Sigmoid colon (tissue), 4 donors: ENCODE measurements at regions not wholly inside any gene's neighbourhood (a gene's known extent, or its start where the extent isn't known, plus 50 kb on each side); places are given as distances from the start of the nearest gene placed in this dataset.

Source experiments
- EP300 ChIP-seq, 4 donors: sonication (generic); formaldehyde crosslinking; IDR thresholded peaks; one replicate each; pipeline ENCODE4 v1.6.1; 2017; ENCODE audit warnings: antibody characterized with exemption in 4 of 4
- POLR2A ChIP-seq, 2 donors: fragments of 450-650 bp; IDR thresholded peaks; one replicate each; pipeline ENCODE4 v1.6.1; 2016; ENCODE audit warnings: antibody characterized with exemption in 2 of 2, mild to moderate bottlenecking in 2 of 2, moderate library complexity in 2 of 2
- POLR2AphosphoS5 ChIP-seq, 4 donors: sonication (generic); formaldehyde crosslinking; IDR thresholded peaks; one replicate each; pipeline ENCODE4 v1.6.1; 2017; ENCODE audit warnings: antibody characterized with exemption in 4 of 4
- TF ChIP-seq, protein P1 (sequence below), 4 experiments: fragments of 450-650 bp in 3 of 4; fragments of 200-600 bp in 1 of 4; IDR thresholded peaks; one replicate each; pipeline ENCODE4 v1.5.1; 2016 to 2019; ENCODE audit warnings: antibody characterized with exemption in 4 of 4, mild to moderate bottlenecking in 3 of 4, moderate library complexity in 2 of 4

DNA sequence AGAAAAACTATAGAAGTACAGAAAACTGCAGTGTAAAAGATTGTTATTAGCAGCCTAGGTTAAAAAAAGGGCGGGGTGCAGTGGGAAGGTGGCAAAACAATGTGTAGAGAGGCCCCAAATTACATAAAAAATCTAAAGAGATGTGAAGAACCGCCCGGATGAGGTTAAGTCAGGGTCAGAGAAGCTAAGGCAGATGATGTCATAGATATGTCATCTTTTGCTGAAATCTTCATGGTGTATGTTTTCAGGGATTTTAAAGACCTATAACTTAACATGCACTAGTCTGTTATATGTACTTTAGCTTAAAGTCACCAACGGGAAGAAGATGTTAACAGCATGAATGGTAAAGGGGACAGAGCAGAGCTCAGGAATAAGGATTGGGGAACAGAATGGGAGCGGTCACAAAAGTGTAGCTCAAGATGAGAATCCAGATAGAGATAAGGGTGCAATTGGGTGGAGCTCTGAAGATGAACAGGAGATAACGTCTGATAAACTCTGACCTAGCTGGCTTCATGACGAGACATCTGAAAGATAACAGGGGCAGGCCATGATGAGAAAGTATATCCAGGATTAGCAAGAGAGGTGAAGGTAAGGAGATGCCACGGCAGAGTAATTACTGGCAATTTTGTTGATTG, 83.4 kb downstream of the TFAP2A start:
- TF ChIP-seq, protein P1, sequence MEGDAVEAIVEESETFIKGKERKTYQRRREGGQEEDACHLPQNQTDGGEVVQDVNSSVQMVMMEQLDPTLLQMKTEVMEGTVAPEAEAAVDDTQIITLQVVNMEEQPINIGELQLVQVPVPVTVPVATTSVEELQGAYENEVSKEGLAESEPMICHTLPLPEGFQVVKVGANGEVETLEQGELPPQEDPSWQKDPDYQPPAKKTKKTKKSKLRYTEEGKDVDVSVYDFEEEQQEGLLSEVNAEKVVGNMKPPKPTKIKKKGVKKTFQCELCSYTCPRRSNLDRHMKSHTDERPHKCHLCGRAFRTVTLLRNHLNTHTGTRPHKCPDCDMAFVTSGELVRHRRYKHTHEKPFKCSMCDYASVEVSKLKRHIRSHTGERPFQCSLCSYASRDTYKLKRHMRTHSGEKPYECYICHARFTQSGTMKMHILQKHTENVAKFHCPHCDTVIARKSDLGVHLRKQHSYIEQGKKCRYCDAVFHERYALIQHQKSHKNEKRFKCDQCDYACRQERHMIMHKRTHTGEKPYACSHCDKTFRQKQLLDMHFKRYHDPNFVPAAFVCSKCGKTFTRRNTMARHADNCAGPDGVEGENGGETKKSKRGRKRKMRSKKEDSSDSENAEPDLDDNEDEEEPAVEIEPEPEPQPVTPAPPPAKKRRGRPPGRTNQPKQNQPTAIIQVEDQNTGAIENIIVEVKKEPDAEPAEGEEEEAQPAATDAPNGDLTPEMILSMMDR (IDR thresholded peaks at IDR 0.05): no peak
- no peak for TF ChIP-seq EP300 (IDR thresholded peaks at IDR 0.05)
- no peak for TF ChIP-seq POLR2A (IDR thresholded peaks at IDR 0.05)
- TF ChIP-seq POLR2AphosphoS5 (IDR thresholded peaks at IDR 0.05): no peak
